LNCaP clone FGC (cell line): ENCODE measurements at regions not wholly inside any gene's neighbourhood (a gene's known extent, or its start where the extent isn't known, plus 50 kb on each side); places are given as distances from the start of the nearest gene placed in this dataset.
"Not testable (repeated sequence)": the region's sequence is repeated elsewhere in the genome, so short reads cannot be mapped to it uniquely, and the experiment has no call there.

ENCODE experiments used
- DNase-seq: peaks from one replicate; pipeline ENCODE4 v3.0.0-alpha.2; 2011; ENCODE audit warnings: low read depth
- H3K4me3 ChIP-seq: 2 replicates; pipeline ENCODE4 v1.5.1; 2011; ENCODE audit warnings: mild to moderate bottlenecking, low read depth, low read length, control low read depth
- TF ChIP-seq, protein P1 (sequence below): IDR thresholded peaks from 2 replicates; pipeline ENCODE4 v1.5.1; 2012; ENCODE audit warnings: mild to moderate bottlenecking; ENCODE audit not compliant: control insufficient read depth, insufficient read depth; ENCODE audit errors: extremely low read depth

DNA sequence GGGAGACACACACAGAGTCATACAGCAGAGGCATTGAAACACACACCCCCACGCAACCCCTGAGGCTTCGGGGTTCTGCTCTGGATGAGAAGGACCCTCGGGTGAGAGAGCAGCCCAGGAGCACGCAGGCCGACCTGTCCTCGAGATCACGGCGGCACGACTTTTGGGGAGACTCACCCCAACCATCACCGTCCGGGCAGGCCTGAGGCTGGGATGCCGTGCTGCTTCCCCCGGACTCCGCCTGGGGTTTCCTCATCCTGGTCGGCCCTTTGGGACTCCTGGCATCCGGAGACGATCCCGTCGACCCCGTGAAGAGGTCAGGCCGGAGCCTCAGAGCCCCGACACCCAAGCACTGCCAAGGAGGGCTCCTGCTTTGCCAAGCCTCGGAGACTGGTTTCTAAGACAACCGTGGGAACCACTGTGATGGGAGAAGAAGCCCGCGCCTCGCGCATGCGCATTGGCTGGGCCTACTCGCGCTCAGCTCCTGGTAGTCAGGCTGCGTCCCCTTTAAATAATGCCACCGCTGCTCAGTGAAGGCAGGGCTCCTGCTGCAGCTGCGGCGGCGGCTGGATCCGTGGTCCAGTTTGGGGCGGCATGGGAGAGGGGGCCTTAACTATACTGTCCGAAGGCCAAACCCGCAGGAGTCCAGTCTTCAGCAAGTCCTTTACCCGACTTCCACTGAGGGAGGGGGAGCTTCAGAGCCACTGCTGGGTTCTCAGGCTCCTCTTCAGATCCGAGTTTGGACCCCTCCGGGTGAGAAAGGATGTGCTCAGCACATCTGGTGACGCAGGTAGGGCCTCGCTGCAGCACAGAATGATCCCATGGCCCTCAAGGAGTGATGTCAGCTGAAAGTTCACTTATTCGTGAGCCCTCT lies 171.4 kb upstream of the ZNF337 start:
- H3K4me3 ChIP-seq: no peak overlapping the region
- no peak for DNase-seq
- TF ChIP-seq, protein P1, sequence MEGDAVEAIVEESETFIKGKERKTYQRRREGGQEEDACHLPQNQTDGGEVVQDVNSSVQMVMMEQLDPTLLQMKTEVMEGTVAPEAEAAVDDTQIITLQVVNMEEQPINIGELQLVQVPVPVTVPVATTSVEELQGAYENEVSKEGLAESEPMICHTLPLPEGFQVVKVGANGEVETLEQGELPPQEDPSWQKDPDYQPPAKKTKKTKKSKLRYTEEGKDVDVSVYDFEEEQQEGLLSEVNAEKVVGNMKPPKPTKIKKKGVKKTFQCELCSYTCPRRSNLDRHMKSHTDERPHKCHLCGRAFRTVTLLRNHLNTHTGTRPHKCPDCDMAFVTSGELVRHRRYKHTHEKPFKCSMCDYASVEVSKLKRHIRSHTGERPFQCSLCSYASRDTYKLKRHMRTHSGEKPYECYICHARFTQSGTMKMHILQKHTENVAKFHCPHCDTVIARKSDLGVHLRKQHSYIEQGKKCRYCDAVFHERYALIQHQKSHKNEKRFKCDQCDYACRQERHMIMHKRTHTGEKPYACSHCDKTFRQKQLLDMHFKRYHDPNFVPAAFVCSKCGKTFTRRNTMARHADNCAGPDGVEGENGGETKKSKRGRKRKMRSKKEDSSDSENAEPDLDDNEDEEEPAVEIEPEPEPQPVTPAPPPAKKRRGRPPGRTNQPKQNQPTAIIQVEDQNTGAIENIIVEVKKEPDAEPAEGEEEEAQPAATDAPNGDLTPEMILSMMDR: no peak

DNA sequence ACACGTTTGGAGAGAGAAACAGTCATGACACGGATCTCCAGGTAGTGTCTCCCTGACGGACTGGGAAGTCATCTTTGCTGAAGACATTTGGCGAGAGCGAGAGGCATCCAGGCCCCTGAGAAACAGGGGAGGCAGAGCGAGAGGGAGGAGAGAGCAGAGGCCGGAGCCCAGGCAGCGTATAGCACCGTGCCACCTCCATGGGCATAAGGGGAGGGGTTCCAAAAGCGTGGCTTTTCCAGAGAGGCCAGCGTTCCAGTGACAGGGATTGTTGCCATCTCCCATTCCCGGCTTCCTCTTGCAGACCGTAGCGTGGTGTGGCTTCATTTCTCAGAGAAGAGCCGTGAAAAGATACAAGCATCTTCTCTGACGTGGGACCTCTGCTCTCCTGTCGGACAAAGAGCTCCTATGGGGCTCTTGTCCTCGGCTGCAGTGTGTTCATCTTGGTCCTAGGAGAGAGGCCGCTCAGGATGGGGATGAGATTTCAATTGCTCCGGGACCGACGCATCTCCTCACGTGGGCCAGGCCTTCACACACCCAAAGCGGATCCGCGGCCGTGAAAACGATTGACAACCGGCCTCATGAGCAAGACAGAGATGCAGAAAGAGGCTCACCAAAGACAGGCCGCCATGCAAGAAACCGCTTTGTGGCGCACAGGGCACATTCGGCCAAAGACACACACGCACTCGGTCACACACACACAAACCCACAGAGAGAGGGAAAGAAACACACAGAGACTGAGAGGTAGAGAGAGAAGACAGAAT lies 170.5 kb upstream of the ZNF337 start:
- DNase-seq, H3K4me3 ChIP-seq: not testable (repeated sequence)

- peak; percentile 36 for DNase-seq
- TF ChIP-seq, protein P1: 0 out of 2 replicates have a peak, but pooled peaks have one; percentile 1
Measured at GRCh38 chr20:25865715-25866656, 169.3 kb upstream of the ZNF337 start.

GRCh38 chr20:25864963-25865714 lies 168.5 kb upstream of the ZNF337 start:
- DNase-seq: not testable (repeated sequence)
- peak overlapping the region; percentile 45 for H3K4me3 ChIP-seq

More at GRCh38 chr20:25865715-25866656, 169.3 kb upstream of the ZNF337 start:
- H3K4me3 ChIP-seq: peak overlapping the region; percentile 45

DNA sequence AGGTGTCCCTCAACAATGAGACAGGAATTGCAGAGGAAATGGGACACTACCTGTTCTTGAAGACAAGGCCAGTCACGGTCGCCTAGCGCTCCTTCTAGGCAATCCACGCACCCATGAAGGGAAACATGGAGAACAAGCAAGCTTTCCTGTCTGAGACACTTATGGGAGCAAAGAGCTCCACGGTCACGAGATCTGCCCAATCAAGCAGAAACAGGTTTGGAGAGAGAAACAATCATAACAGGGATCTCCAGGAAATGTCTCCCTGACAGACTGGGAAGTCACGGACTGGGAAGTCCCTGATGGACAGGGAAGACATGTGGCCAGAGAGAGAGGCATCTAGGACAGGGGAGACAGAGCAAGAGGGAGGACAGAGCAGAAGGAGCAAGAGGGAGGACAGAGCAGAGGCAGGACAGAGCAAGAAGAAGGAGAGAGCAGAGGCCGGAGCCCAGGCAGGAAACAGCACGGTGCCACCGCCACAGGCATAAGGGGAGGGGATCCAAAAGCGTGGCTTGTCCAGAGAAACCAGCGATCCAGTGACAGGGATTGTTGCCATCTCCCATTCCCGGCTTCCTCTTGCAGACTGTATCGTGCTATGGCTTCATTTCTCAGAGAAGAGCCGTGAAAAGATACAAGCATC lies 167.8 kb upstream of the ZNF337 start:
- H3K4me3 ChIP-seq: no peak overlapping the region
- no peak for DNase-seq
- TF ChIP-seq, protein P1: no peak

DNA sequence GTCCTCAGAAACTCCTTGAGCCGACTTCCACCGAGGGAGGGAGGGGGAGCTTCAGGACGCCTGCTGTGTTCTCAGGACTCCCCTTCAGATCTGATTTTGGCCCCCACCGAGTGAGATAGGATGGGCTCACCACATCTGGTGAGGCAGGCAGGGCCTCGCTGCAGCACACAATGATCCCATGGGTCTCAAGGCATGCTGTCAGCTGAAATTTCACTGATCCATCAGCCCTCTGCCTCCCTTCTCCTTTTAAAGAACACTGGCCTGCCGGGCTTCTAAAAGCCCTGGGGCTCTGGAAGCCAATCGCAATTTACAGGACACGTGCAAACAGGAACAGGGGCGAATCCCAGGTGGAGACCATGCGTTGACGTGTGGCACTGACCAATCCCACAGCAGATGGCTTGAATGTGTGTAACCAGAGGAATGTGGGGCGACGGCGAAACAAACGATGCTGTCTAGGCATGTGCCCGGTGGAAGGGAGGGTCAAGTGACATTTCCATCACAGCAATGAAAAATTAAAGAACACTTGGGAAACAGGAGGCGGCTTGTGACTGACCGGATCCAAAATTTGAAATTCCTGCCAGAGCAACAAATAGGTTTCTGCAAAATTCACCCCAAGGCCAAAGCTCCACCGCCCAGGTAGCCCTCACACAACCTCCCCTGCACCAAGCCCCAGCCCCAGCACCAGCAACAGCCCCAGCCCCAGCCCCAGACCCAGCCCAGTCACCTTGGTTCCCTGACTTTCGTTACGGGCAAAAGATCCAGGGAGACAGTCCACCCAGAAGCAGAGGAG lies 167.1 kb upstream of the ZNF337 start:
- DNase-seq: no peak
- TF ChIP-seq, protein P1: no peak
- peak overlapping the region; percentile 43 for H3K4me3 ChIP-seq
